NAMALWA (cell line): ENCODE measurements at regions not wholly inside any gene's neighbourhood (a gene's known extent, or its start where the extent isn't known, plus 50 kb on each side); places are given as distances from the start of the nearest gene placed in this dataset.

Experiments
- DNase-seq: peaks from one replicate; pipeline ENCODE4 v3.0.0-alpha.2; 2015; ENCODE audit warnings: low spot score

- DNase-seq = no peak
These were observed 465.9 kb downstream of the EPHA4 start for GRCh38 chr2:221106241-221106640.

- DNase-seq = no peak
These were observed 464.7 kb downstream of the EPHA4 start for GRCh38 chr2:221107424-221107823.

GRCh38 chr2:221109552-221109951, 462.6 kb downstream of the EPHA4 start:
- no peak for DNase-seq

GRCh38 chr2:221111739-221112138, 460.4 kb downstream of the EPHA4 start:
- no peak for DNase-seq

GRCh38 chr2:221112744-221113143, 459.4 kb downstream of the EPHA4 start:
- DNase-seq = no peak

- no peak for DNase-seq
These were observed 456.2 kb downstream of the EPHA4 start for GRCh38 chr2:221115944-221116343.

GRCh38 chr2:221120643-221121042, 451.5 kb downstream of the EPHA4 start:
- no peak for DNase-seq

GRCh38 chr2:221123396-221123795, 448.7 kb downstream of the EPHA4 start:
- DNase-seq = no peak

GRCh38 chr2:221124532-221125240, 447.4 kb downstream of the EPHA4 start:
- DNase-seq = no peak

GRCh38 chr2:221125691-221126090, 446.4 kb downstream of the EPHA4 start:
- no peak for DNase-seq

- no peak for DNase-seq
These were observed 442.4 kb downstream of the EPHA4 start for GRCh38 chr2:221129657-221130056.

GRCh38 chr2:221130431-221130830, 441.7 kb downstream of the EPHA4 start:
- no peak for DNase-seq

GRCh38 chr2:221133941-221134340, 438.2 kb downstream of the EPHA4 start:
- no peak for DNase-seq

- DNase-seq = no peak
These were observed 437.4 kb downstream of the EPHA4 start for GRCh38 chr2:221134718-221135117.

GRCh38 chr2:221135699-221136098, 436.4 kb downstream of the EPHA4 start:
- DNase-seq = no peak

- DNase-seq = peak; percentile 36
These were observed 434.7 kb downstream of the EPHA4 start for GRCh38 chr2:221137385-221137784.

- DNase-seq = no peak
These were observed 429.8 kb downstream of the EPHA4 start for GRCh38 chr2:221142341-221142740.

GRCh38 chr2:221143231-221143630, 428.9 kb downstream of the EPHA4 start:
- DNase-seq = no peak

GRCh38 chr2:221144909-221145308, 427.2 kb downstream of the EPHA4 start:
- DNase-seq = no peak

- no peak for DNase-seq
These were observed 426.7 kb downstream of the EPHA4 start for GRCh38 chr2:221145396-221145795.

GRCh38 chr2:221153226-221153625, 418.9 kb downstream of the EPHA4 start:
- DNase-seq = no peak

- no peak for DNase-seq
These were observed 417.9 kb downstream of the EPHA4 start for GRCh38 chr2:221154176-221154575.

- DNase-seq = peak; percentile 28
These were observed 415.9 kb downstream of the EPHA4 start for GRCh38 chr2:221156062-221156734.

GRCh38 chr2:221161186-221161585, 410.9 kb downstream of the EPHA4 start:
- DNase-seq = no peak
